Keratinocyte (primary cell): ENCODE measurements at regions not wholly inside any gene's neighbourhood (a gene's known extent, or its start where the extent isn't known, plus 50 kb on each side); places are given as distances from the start of the nearest gene placed in this dataset.

Source experiments
- EZH2 ChIP-seq: IDR thresholded peaks from one replicate; pipeline ENCODE4 v1.6.1; 2012; ENCODE audit warnings: inconsistent platforms, mild to moderate bottlenecking, low read length, moderate library complexity
- TF ChIP-seq, protein P1 (sequence below), 3 experiments: IDR thresholded peaks in 1 of 3; conservative IDR thresholded peaks in 1 of 3; optimal IDR thresholded peaks in 1 of 3; 2 replicates in 2 of 3; 3 replicates in 1 of 3; pipeline versions ENCODE3 to v1.5.1; 2011; ENCODE audit warnings: low read length in 3 of 3, mild to moderate bottlenecking in 3 of 3, moderate library complexity in 2 of 3, control low read depth in 1 of 3, inconsistent platforms in 1 of 3; ENCODE audit not compliant: insufficient read depth in 2 of 3; ENCODE audit errors: extremely low read depth in 1 of 3

DNA sequence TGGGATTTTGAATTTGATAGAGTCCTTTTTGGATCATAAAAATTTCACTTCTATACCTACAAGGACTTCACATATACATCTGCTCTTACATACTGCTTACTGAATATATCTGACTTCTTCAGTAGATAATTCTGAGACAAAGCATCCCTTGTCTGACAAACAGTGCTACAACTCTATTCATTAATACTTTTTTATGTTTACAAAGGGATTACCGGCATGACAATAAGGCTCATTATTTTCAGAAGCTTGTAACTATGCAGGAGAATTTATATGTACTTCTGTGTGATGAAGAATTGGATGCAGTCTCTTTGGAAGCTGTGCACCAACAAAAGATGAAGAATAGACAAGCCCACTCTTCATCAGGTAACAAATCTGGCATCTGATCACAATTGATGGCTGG lies 1070.3 kb downstream of the STIM2 start:
- TF ChIP-seq, protein P1, sequence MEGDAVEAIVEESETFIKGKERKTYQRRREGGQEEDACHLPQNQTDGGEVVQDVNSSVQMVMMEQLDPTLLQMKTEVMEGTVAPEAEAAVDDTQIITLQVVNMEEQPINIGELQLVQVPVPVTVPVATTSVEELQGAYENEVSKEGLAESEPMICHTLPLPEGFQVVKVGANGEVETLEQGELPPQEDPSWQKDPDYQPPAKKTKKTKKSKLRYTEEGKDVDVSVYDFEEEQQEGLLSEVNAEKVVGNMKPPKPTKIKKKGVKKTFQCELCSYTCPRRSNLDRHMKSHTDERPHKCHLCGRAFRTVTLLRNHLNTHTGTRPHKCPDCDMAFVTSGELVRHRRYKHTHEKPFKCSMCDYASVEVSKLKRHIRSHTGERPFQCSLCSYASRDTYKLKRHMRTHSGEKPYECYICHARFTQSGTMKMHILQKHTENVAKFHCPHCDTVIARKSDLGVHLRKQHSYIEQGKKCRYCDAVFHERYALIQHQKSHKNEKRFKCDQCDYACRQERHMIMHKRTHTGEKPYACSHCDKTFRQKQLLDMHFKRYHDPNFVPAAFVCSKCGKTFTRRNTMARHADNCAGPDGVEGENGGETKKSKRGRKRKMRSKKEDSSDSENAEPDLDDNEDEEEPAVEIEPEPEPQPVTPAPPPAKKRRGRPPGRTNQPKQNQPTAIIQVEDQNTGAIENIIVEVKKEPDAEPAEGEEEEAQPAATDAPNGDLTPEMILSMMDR (optimal IDR thresholded peaks at IDR 0.05 in 1 of 3, IDR thresholded peaks at IDR 0.05 in 1 of 3, conservative IDR thresholded peaks at IDR 0.05 in 1 of 3; ENCODE audit: extremely low read depth in 1 of 3, insufficient read depth in 2 of 3, low read length in 3 of 3) = no peak
- no peak for TF ChIP-seq EZH2
